GM21423 (cell line): ENCODE measurements at regions not wholly inside any gene's neighbourhood (a gene's known extent, or its start where the extent isn't known, plus 50 kb on each side); places are given as distances from the start of the nearest gene placed in this dataset.
"Not testable (repeated sequence)": the region's sequence is repeated elsewhere in the genome, so short reads cannot be mapped to it uniquely, and the experiment has no call there.

Source experiments
- ATAC-seq: cut with Tn5 transposase; IDR thresholded peaks from one replicate; pipeline ENCODE4 v1.9.1; 2021; ENCODE audit warnings: mild to moderate bottlenecking, moderate library complexity; ENCODE audit not compliant: unreplicated experiment

DNA sequence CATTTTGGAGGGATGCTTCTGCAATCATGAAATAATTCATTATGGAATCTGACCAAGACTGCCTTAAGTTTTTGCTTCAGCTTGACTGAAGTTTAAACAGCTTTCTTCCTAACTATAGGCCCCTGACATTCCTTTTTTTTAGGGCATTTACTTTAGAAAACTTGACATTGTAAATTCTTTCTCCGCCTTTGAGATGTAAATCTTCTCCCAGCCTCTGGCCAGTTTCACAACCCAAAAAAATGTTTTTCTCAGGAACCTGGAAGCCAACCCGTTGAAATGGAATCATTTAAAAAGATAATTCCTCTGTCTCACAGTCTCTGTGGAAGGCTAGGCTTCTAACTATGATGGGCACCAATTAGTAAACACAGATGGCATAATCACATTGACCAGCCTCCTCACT, 710.4 kb upstream of the PABPC4L start:
- ATAC-seq, result no peak

DNA sequence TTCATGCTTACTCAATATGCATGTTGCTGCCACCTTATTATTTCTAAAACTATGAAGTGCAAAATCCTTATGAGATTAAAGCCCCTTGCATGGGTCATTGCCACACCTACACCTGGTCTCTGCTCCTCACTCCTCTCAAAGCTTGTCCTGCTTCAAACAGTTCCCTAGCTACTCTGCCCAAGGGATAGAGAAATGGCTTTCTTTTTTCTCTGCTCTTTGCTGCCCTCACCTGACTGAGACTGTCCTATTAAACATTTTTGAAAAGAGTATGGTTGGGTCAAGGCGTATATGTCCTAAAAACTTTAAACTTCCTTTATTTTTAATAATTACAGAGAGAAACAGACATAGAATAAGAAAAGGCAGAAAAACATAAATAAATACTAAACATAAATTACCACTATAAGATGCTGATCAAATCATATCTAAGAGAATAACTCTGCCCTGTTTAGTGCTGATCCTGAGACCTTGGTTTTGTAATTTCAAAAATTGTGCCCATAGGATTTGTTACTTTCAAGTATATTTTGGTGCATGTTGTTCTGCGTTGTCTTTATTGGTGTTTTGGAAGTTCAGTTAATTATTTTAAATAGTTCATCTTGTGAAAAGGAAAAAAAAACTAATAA, 704.9 kb upstream of the PABPC4L start:
- no peak for ATAC-seq

DNA sequence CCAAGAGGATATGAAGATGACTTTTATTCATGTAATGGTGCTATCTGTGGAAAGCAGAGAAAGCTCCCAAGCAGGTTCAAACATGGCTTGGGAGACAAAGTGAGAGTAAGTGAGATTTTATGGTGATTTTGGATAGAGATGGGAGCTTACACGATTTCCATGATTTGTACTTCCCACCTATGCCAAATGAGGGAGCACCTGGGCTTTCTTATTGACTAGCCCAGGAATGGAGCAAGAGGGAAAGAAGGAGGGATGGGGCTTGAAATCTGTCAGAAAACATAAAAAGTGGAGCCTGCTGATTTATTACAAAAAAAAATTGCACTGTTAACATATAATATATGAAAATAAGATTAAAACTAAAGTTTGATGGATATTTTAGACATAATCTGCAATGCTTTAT, 703.5 kb upstream of the PABPC4L start:
- no peak for ATAC-seq

DNA sequence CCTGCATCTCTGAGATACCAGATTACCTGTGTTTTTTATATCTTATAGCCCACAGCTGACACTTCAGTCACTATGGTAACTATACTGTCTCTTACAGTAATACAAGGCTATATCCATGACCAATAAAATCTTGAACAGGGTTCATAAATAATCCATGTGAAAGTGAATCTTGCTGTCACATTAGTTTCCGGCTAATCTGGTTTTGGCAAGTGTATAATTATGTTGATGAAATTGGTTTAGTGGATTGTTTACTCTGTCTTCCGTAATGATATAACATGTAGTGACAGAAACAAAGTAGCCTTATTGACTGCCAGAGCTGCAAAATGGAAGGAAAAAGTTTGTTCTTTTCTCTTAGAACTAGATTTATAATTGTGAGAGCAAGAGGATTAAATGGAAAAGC, 686.6 kb upstream of the PABPC4L start:
- ATAC-seq, result no peak

DNA sequence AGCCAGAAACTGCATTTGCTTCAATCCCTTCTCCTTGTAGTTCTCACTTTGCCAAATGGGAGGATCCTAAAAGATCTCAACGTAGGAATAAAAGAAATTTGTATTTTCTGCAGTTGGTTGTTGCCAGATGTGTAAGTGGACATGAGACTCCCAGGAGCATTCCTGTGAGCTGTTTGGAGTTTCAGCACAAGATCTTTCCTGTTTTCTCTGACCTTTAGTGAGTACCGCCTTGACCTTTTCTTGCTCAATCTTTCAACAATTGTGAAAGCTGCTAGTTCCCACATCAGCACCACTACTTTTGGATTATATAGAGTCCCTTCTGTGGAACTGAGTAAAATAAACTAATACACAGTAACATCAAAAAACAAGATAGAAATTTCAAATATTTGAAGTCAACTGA, 683.8 kb upstream of the PABPC4L start:
- no peak for ATAC-seq

DNA sequence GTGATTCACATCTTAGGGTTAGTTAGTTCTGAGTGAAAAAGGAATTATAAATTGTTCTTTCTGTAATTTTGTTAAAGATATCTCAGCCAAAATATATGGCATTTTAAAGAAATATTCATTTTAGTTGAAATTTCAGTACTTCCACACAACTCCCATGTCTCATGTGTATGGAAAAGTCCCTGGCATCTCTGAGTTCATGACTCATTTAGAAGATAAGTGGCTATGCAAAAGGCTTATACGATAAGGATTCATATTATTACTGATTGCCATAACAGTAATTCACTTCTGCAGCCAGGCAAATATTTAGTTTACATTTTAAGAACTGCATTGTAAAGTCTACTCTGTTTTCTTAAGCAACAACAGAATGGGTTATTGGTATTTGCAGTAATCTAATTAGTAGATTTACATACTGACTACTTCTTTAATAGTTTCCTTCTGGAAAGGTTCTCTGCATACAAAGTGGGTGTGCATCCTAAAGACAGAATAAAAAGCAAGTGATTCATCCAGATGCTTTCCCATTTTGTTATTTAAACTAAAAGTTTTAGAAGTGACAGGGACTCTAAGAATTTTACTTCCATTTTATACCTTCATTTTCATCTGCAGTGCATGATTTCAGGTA, 682.4 kb upstream of the PABPC4L start:
- no peak for ATAC-seq

DNA sequence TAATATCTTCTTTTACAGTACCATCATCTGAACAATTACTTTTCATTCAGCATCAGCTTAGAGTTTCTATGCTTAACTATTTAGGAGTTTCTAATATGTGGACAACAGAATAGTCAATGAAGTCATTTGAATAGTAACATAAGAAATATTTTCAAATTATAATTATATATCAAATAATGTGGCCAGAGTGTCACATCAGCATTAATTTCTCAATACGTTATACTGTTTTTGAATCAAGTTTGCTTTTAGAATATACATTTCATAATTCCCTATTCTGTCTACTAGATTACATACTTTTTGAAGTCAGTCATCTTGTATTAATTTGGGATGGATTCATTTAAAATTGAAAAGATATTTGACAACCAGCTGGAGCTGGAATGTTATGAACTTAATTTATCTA, 677.4 kb upstream of the PABPC4L start:
- ATAC-seq, result no peak

DNA sequence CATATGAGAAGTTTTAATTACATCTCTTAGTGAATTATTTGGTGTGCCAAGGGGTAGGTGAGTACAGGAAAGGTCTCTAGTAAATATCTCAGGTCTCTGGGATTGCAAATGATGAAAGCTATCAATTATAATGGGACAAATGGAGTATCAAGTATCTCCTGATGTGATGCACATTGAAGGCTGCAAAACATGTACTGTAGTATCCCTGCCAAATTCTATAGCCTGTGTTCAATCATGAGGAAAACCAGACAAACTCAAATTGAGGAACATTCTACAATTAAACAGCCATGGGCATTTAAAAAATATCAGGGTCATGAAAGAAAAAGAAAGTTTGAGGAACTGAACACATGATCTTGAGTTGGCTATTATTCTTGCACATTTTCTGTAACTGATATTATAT, 665.4 kb upstream of the PABPC4L start:
- ATAC-seq, result no peak

DNA sequence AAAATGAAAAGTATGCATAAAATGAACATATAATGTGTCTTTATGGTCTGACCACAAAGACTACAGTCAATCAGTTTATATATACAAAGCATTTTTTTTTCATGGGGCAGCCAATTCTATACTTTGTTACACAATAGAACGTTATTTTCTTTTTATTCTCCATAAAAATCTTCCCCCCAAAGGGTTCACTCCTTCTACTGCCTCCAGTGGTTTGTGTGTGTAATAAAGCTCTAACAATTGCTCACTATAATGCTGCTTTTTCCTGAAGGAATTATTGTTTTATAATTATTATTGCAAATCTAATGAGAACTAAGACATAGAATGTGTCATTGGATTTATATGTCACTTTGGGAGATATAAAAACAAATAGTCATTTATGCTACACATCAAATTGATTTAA, 664.1 kb upstream of the PABPC4L start:
- ATAC-seq, result no peak

DNA sequence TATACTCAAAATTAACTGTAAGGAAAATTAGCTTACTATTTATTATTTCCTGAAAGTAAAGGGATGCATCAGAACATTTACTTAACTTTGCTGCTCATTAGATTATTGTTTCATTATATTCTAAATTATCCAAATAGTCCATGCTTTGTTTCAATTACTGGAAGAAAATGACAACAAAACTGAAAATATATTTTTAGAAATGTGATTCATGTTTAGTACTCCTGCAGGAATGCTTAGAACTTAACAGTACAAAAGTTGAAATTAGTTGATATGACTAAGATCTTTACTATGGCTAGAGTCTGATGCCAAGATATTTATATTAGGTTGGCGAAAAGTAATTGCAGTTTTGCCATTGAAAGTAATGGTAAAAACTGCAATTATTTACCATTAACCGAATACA, 660.5 kb upstream of the PABPC4L start:
- no peak for ATAC-seq

DNA sequence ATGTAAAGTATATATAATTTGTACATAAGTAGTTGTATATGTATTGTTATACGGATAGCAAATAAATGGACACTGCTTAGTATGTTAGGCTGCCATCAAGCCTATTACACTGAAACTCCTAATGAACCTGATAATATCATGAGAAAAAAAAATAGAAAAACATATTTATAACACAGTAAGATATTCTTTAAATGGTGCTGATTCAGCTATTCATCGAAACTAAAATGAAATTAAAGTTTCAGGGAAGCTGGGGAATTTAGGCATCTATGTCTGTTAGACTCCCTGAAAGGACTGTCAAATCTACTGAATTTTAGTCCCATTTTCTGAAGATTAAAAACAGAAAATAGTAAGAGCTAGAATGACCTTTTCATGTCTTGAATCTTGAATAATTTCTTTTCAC, 647.1 kb upstream of the PABPC4L start:
- no peak for ATAC-seq

DNA sequence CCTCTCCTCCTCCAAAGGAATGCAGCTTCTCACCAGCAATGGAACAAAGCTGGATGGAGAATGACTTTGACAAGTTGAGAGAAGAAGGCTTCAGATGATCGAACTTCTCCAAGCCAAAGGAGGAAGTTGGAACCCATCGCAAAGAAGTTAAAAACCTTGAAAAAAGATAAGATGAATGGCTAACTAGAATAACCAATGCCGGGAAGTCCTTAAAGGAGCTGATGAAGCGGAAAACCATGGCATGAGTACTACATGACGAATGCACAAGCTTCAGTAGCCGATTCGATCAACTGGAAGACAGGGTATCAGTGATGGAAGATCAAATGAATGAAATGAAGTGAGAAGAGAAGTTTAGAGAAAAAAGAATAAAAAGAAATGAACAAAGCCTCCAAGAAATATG, 629.2 kb upstream of the PABPC4L start:
- ATAC-seq, result not testable (repeated sequence)

DNA sequence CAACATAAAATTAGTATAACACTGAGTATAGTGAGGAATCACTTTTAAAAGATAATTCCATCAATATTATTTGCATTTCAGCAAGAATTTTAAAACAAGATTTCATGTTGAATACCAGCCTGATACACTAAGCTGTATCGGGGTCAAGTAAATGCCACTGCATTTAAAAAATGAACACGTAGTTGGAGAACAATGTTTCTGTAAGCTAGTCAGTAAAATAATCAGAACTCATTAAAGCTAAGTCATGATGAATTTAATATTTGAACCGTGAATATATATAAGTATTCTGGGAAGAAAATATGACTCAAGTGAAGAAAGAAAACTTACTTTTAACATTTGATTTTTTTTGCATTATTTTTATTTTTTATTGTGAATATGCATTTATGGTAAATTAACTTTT, 611.0 kb upstream of the PABPC4L start:
- ATAC-seq, result no peak

DNA sequence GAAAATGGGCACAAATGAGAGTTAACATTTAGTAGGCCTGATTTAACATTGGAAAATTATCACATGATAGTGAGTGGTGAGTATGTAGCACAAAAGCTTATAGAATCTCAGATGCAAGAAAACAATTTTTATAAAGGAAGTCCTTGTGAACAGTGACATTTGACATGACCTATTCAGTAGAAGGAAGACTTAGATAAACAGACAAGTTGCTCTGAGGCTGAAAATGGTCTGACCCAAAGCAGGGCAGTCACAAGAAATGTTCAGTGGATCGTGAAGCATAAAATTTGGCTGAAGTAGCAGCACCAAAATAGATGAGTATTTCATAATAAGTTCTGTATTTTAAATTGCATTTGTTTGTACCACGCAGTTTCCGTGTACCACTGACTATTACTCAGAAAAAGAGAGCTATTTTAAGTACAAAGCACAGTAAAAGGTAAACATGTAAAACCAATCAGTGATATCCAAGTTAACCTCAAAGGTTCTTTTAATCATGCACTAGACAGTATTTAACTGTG, 605.7 kb upstream of the PABPC4L start:
- no peak for ATAC-seq

DNA sequence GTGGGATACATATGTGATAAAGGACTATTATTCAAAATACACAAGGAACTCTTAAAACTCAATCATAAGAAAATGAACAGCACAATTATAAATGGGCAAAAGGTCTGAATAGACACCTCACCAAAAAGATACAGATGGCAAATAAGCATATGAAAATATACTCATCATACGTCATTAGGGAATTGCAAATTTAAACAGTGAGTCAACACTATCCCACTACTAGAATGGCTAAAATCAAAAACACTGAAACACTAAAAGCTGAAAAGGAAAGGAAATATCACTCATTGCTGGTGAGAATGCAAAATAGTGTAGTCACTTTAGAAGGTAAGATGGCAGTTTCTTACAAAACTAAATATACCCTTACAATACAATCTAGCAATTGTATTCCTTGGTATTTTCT, 597.0 kb upstream of the PABPC4L start:
- ATAC-seq, result no peak

DNA sequence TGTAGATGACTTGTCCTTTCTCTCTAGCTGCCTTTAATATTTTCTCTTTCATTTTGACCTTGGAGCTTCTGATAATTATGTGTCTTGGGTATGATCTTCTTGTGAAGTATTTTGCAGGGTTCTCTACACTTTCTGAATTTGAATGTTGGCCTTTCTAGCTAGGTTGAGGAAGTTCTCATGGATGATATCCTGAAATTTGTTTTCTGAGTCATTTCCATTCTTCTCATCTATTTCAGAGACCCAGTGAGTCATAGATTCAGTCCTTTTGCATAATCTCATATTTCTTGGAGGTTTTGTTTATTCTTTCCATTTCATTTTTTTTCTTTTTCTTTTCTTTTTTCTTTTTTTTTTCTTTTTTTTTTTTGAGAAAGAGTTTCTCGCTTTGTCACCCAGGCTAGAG, 585.7 kb upstream of the PABPC4L start:
- no peak for ATAC-seq

DNA sequence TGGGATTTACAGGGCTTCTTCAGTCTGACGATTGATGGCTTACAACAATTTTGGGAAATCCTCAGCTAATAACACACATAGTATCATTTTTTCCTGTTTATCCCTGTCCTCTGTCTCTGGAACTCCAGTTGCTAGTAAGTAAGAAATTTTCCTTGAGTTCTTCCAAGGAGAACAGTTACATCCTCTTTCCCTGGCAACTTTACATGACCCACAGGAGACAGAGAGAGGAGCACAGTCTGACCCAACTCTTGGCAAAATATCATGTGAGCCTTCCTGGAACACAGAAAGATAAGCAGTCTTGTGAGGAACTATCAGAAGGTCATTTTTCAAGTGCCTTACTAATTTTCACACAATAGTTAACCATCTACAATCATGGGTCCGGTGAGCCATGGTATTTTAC, 578.7 kb upstream of the PABPC4L start:
- ATAC-seq, result no peak

DNA sequence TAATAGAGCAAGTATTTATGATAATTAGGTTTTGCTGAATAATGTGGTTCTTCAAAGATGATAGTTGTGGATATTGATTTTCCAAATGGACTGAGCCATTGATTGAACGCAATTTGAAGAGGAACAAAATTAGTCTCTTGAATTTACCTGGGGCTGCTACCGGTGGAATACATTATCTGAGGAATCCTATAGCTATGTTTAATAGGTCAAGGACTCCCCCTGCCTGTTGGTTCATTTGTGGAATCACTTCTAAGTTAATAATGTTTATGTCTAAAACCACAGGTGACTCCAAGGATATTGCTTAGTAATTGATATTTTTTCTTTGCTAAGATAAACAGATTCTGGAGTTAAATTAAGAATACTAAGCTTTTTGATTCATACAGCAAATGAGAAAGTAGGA, 576.0 kb upstream of the PABPC4L start:
- no peak for ATAC-seq

DNA sequence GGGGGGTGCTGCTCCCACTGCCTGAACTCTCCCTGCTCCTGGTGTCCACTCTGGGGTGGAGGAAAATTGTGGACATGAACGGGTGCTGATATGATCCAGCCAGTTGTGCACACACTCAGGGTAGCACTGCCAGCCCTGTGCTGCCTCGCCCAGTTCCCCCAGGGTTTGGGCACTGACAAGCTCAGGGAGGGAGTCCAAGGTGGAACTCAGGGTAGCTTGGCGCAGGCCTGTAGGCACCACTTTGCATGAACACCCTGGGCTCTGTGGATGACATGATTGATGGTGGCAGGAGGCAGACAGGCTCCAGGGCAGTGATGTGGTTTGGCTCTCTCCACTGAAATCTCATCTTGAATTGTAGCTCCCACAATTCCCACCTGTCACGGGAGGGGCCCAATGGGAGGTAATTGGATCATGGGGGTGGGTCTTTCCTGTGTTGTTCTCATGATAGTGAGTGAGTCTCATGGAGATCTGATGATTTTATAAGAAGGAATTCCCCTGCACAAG, 572.0 kb upstream of the PABPC4L start:
- no peak for ATAC-seq

DNA sequence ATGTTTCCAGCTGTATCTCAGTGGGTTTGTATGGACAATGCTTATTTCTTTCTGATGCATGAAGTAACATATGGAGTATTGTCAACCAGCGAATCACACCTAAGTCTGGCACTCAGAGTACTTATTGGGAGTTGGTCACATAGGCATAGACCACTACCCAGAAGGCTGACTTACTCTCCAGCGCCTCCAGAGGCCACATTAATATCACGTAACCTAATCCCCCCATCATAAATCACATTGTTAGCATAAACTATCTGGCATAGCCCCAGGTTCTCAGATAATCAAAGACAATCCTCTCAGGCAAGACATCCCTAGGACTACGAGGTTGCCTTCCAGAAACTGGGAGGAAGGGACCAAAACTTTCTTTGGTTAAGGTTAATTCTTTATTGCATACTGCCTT, 560.5 kb upstream of the PABPC4L start:
- no peak for ATAC-seq

DNA sequence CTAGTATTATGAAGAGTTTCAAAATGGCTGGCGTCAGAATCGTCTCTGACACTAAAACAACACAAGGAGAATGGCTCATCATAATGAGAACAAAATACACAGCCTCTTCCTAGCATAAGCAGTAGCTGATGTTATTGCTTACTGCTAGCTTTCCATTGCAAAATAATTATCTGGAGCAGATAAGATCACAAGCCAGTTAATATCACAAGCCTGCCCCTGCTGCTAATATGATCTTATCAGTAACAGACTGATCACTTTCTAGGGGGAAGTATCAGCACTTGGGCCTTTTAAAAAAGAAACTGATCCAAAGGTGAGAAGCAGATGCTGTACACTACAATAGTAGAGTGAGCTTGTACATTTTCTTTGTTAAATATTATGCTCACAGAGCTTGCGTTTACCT, 554.8 kb upstream of the PABPC4L start:
- no peak for ATAC-seq

DNA sequence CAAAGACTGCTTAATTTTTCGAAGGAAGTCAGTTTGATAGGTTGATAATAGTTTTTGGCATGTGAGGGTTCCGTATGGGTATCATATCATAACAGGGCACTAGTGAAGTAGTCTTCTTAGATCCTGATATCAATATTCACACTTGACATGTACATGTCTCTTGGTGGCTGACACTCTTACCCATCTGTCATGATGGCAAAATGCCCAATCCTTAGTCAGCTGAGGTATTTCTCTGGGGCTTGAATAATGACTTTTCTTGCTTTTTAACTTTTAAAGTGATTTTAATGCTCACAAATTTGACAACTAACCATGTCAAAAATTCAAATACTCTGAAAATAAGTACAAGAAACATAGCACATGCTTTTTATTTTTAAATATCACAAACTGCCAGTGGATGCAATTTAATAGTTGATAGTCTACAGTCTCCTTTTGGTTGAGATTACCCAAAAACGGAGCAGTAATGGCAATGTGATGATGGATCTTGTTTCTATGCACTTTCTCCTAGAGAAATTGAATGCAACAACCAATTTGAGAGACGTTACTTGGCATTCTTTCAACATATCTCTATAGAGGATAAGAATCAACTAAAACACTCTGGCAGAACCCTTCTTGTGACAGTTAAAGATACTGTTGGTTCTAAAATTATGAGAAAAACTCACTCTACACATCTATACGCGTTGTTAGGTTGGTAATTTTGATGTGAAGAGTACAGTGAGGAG, 552.9 kb upstream of the PABPC4L start:
- ATAC-seq, result no peak
